Sigmoid colon (tissue), 6 donors: ENCODE measurements at regions not wholly inside any gene's neighbourhood (a gene's known extent, or its start where the extent isn't known, plus 50 kb on each side); places are given as distances from the start of the nearest gene placed in this dataset.

Experiments
- DNase-seq: peaks from one replicate; pipeline ENCODE4 v3.0.0-alpha.2; 2019
- H3K27ac ChIP-seq, 4 donors: fragments of 200-600 bp; sonication (generic); one replicate each; pipeline ENCODE4 v1.5.1; 2016 to 2019; ENCODE audit warnings: mild to moderate bottlenecking in 1 of 4
- H3K27me3 ChIP-seq, 3 donors: fragments of 200-600 bp; sonication (generic); one replicate each; pipeline ENCODE4 v1.5.1; 2019; ENCODE audit warnings: mild to moderate bottlenecking in 1 of 3
- H3K36me3 ChIP-seq, 4 donors: fragments of 200-600 bp; sonication (generic); one replicate each; pipeline ENCODE4 v1.5.1; 2016 to 2019
- H3K4me1 ChIP-seq, 4 donors: fragments of 200-600 bp; sonication (generic); one replicate each; pipeline ENCODE4 v1.5.1; 2017 to 2019
- H3K4me3 ChIP-seq, 4 donors: fragments of 200-600 bp; sonication (generic); one replicate each; pipeline ENCODE4 v1.5.1; 2017 to 2019; ENCODE audit warnings: mild to moderate bottlenecking in 2 of 4, moderate library complexity in 1 of 4
- H3K9me3 ChIP-seq, 4 donors: fragments of 200-600 bp in 3 of 4; sonication (generic) in 3 of 4; one replicate each; pipeline versions ENCODE4 v1.5.1 to v1.6.1; 2013 to 2019
- CTCF ChIP-seq, 4 experiments: fragments of 450-650 bp in 3 of 4; fragments of 200-600 bp in 1 of 4; IDR thresholded peaks; one replicate each; pipeline ENCODE4 v1.5.1; 2016 to 2019; ENCODE audit warnings: antibody characterized with exemption in 4 of 4, mild to moderate bottlenecking in 3 of 4, moderate library complexity in 2 of 4
- EP300 ChIP-seq, 4 donors: sonication (generic); formaldehyde crosslinking; IDR thresholded peaks; one replicate each; pipeline ENCODE4 v1.6.1; 2017; ENCODE audit warnings: antibody characterized with exemption in 4 of 4
- POLR2A ChIP-seq, 2 donors: fragments of 450-650 bp; IDR thresholded peaks; one replicate each; pipeline ENCODE4 v1.6.1; 2016; ENCODE audit warnings: antibody characterized with exemption in 2 of 2, mild to moderate bottlenecking in 2 of 2, moderate library complexity in 2 of 2
- POLR2AphosphoS5 ChIP-seq, 4 donors: sonication (generic); formaldehyde crosslinking; IDR thresholded peaks; one replicate each; pipeline ENCODE4 v1.6.1; 2017; ENCODE audit warnings: antibody characterized with exemption in 4 of 4
- WGBS, 2 donors: extraction: QIAGEN DNeasy Blood & Tissue Kit; methylation state at CpG; one replicate each; pipeline ENCODE4 v1.1.7; 2013; 5-methylcytosine and 5-hydroxymethylcytosine counted together
- intact Hi-C: fragments of 100-400 bp; cut with DNase I; formaldehyde crosslinking; loops from one replicate; pipeline ENCODE4 v1.15.1; 2023
- donor health status: healthy with polysubstance abuse.
- donor health status: healthy.

- TF ChIP-seq CTCF (IDR thresholded peaks at IDR 0.05), result no peak
- TF ChIP-seq POLR2A (IDR thresholded peaks at IDR 0.05), result no peak
- TF ChIP-seq POLR2AphosphoS5 (IDR thresholded peaks at IDR 0.05), result no peak
- no peak for TF ChIP-seq EP300 (IDR thresholded peaks at IDR 0.05)
- no peaks in the 10 kb centered on the region for H3K36me3 ChIP-seq
- H3K9me3 ChIP-seq, result peaks cover 0 to 3% (median 0%) of the 10 kb centered on the region in 4 donors
- intact Hi-C loops, result no loop called here
- H3K4me3 ChIP-seq, result no peak overlapping the region
- no peak overlapping the region for H3K27ac ChIP-seq
- H3K4me1 ChIP-seq, result no peaks in the 10 kb centered on the region
- 87 to 98% methylated on average over 1 of the region's 1 CpG for WGBS, 2 donors
- H3K27me3 ChIP-seq, result no peaks in the 10 kb centered on the region
- no peak for DNase-seq
Measured at GRCh38 chr7:117942780-117943179, 69.5 kb upstream of the CTTNBP2 start.

GRCh38 chr7:117944886-117945285 is 71.6 kb upstream of the CTTNBP2 start:
- intact Hi-C loops, result no loop called here
- Histone ChIP-seq H3K9me3 (peaks cover 0 to 3% (median 0%) of the 10 kb centered on the region in 4 donors), H3K4me1 (no peaks in the 10 kb centered on the region), H3K27me3 (no peaks in the 10 kb centered on the region), H3K36me3 (no peaks in the 10 kb centered on the region), H3K4me3 (no peak overlapping the region), H3K27ac (no peak overlapping the region)
- DNase-seq, result no peak
- TF ChIP-seq EP300 (IDR thresholded peaks at IDR 0.05) (no peak), CTCF (IDR thresholded peaks at IDR 0.05) (no peak), POLR2AphosphoS5 (IDR thresholded peaks at IDR 0.05) (no peak), POLR2A (IDR thresholded peaks at IDR 0.05) (no peak)
- 75 to 92% methylated on average over 1 of the region's 1 CpG for WGBS, 2 donors

- peaks cover 0 to 3% (median 0%) of the 10 kb centered on the region in 4 donors for H3K9me3 ChIP-seq
- DNase-seq, result no peak
- H3K27me3 ChIP-seq, result no peaks in the 10 kb centered on the region
- no peak for TF ChIP-seq POLR2A (IDR thresholded peaks at IDR 0.05)
- no peak for TF ChIP-seq EP300 (IDR thresholded peaks at IDR 0.05)
- TF ChIP-seq CTCF (IDR thresholded peaks at IDR 0.05), result no peak
- TF ChIP-seq POLR2AphosphoS5 (IDR thresholded peaks at IDR 0.05), result no peak
- H3K4me1 ChIP-seq, result no peaks in the 10 kb centered on the region
- 66 to 70% methylated on average over 2 of the region's 2 CpGs for WGBS, 2 donors
- H3K4me3 ChIP-seq, result no peak overlapping the region
- intact Hi-C loops, result no loop called here
- no peaks in the 10 kb centered on the region for H3K36me3 ChIP-seq
- no peak overlapping the region for H3K27ac ChIP-seq
Measured at GRCh38 chr7:117946151-117946633, 73.0 kb upstream of the CTTNBP2 start.

- TF ChIP-seq CTCF (IDR thresholded peaks at IDR 0.05) (no peak), POLR2AphosphoS5 (IDR thresholded peaks at IDR 0.05) (no peak), POLR2A (IDR thresholded peaks at IDR 0.05) (no peak), EP300 (IDR thresholded peaks at IDR 0.05) (no peak)
- Histone ChIP-seq H3K4me3 (no peak overlapping the region), H3K27me3 (no peaks in the 10 kb centered on the region), H3K27ac (no peak overlapping the region), H3K4me1 (no peaks in the 10 kb centered on the region), H3K36me3 (no peaks in the 10 kb centered on the region), H3K9me3 (no peaks in the 10 kb centered on the region)
- intact Hi-C loops, result no loop called here
- no peak for DNase-seq
- 22 to 43% methylated on average over 1 of the region's 1 CpG for WGBS, 2 donors
Measured at GRCh38 chr7:117949232-117949631, 76.0 kb upstream of the CTTNBP2 start.

GRCh38 chr7:117950601-117951260 is 77.5 kb upstream of the CTTNBP2 start:
- Histone ChIP-seq H3K36me3 (no peaks in the 10 kb centered on the region), H3K27ac (no peak overlapping the region), H3K4me3 (no peak overlapping the region), H3K9me3 (no peaks in the 10 kb centered on the region), H3K27me3 (no peaks in the 10 kb centered on the region), H3K4me1 (no peaks in the 10 kb centered on the region)
- WGBS, 2 donors, result 15 to 58% methylated on average over 6 of the region's 6 CpGs
- TF ChIP-seq EP300 (IDR thresholded peaks at IDR 0.05), result no peak
- no peak for TF ChIP-seq POLR2A (IDR thresholded peaks at IDR 0.05)
- TF ChIP-seq CTCF (IDR thresholded peaks at IDR 0.05), result no peak
- TF ChIP-seq POLR2AphosphoS5 (IDR thresholded peaks at IDR 0.05), result no peak
- no peak for DNase-seq
- intact Hi-C loops, result no loop called here
